Ovary (tissue), 7 donors: ENCODE measurements at regions not wholly inside any gene's neighbourhood (a gene's known extent, or its start where the extent isn't known, plus 50 kb on each side); places are given as distances from the start of the nearest gene placed in this dataset.

Experiments used
- DNase-seq, 5 donors: peaks; one replicate each; pipeline ENCODE4 v3.0.0-alpha.2; 2019 to 2020
- H3K27ac ChIP-seq, 2 donors: fragments of 200-600 bp; one replicate each; pipeline versions ENCODE4 v1.5.1 to v1.8.0; 2019 to 2022
- H3K27me3 ChIP-seq: fragments of 200-600 bp; one replicate; pipeline ENCODE4 v1.8.0; 2022
- H3K36me3 ChIP-seq: fragments of 200-600 bp; sonication (generic); one replicate; pipeline ENCODE4 v1.5.1; 2019
- H3K4me1 ChIP-seq: one replicate; pipeline ENCODE4 v1.8.1; 2013; ENCODE audit warnings: mild to moderate bottlenecking, moderate library complexity; ENCODE audit not compliant: insufficient read depth
- H3K4me3 ChIP-seq: fragments of 200-600 bp; sonication (generic); one replicate; pipeline ENCODE4 v1.5.1; 2017
- H3K9me3 ChIP-seq, 2 donors: fragments of 200-600 bp in 1 of 2; sonication (generic) in 1 of 2; one replicate each; pipeline versions ENCODE4 v1.5.1 to v1.8.1; 2013 to 2019; ENCODE audit warnings: mild to moderate bottlenecking in 1 of 2, moderate library complexity in 1 of 2
- EP300 ChIP-seq: sonication (generic); formaldehyde crosslinking; IDR thresholded peaks from one replicate; pipeline ENCODE4 v1.6.1; 2017; ENCODE audit warnings: antibody characterized with exemption
- POLR2A ChIP-seq: fragments of 450-650 bp; IDR thresholded peaks from one replicate; pipeline ENCODE4 v1.6.1; 2017; ENCODE audit warnings: antibody characterized with exemption, mild to moderate bottlenecking, moderate library complexity
- WGBS, 3 donors: extraction: QIAGEN DNeasy Blood & Tissue Kit in 1 of 3; methylation state at CpG; one replicate each; pipeline versions ENCODE4 v1.1.5 to v1.1.7; 2013 to 2017; 5-methylcytosine and 5-hydroxymethylcytosine counted together
- intact Hi-C, 4 donors: fragments of 100-400 bp; cut with DNase I; formaldehyde crosslinking; loops; one replicate each; pipeline versions ENCODE4 v1.11.0 to v1.15.1; 2022 to 2023
- TF ChIP-seq, protein P1 (sequence below), 3 donors: fragments of 450-650 bp in 2 of 3; fragments of 200-600 bp in 1 of 3; IDR thresholded peaks; one replicate each; pipeline versions ENCODE4 v1.5.1 to v1.8.0; 2016 to 2022; ENCODE audit warnings: antibody characterized with exemption in 3 of 3, mild to moderate bottlenecking in 1 of 3
- donor health status: DM: no; HTN: no; CAD: no; lungs with moderate emphysema.
- donor health status: DM: no; HTN: no; CAD: no.
- donor health status: Bipolar disorder and iron deficiency.
- donor health status: DM: no; HTN: no; CAD: no.
- donor health status: DM: yes; HTN: yes; CAD: no.

DNA sequence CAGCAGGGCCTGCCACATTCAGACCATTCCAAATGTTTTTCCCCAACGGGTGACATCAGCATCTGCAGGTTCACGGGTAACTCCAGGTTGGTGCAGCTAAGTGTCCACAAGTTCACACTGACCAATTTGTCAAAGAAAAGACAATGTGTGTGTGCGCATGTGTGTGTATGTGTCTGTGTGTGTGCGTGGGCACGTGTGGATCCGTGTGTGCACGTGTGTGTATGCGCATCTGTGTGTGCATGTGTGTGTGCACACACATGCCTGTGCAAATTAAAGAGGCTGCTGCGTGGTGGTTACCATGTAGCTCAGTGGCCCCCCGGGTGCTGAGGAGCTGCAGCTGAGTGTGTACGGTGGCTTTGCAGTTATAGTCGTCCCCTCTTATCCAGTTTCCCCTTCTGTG lies 187.4 kb downstream of the TMEM18 start:
- 86 to 92% (median 89%) methylated on average over 12 of the region's 12 CpGs for WGBS, 3 donors
- intact Hi-C loops, result no loop called here

GRCh38 chr2:489084-489483 lies 188.1 kb downstream of the TMEM18 start:
- H3K9me3 ChIP-seq, result no peaks in the 10 kb centered on the region
- no peak overlapping the region for H3K4me3 ChIP-seq
- H3K36me3 ChIP-seq, result no peaks in the 10 kb centered on the region
- no peaks in the 10 kb centered on the region for H3K27me3 ChIP-seq
- H3K4me1 ChIP-seq, result no peaks in the 10 kb centered on the region
- no peak for DNase-seq
- H3K27ac ChIP-seq, result no peak overlapping the region
- WGBS, 3 donors, result 36 to 64% (median 49%) methylated on average over 14 of the region's 14 CpGs
- intact Hi-C loops, result no loop called here
- TF ChIP-seq EP300, result no peak

More for the DNA sequence above, 187.4 kb downstream of the TMEM18 start:
- H3K27me3 ChIP-seq, result no peaks in the 10 kb centered on the region
- H3K4me1 ChIP-seq, result no peaks in the 10 kb centered on the region
- TF ChIP-seq, protein P1, sequence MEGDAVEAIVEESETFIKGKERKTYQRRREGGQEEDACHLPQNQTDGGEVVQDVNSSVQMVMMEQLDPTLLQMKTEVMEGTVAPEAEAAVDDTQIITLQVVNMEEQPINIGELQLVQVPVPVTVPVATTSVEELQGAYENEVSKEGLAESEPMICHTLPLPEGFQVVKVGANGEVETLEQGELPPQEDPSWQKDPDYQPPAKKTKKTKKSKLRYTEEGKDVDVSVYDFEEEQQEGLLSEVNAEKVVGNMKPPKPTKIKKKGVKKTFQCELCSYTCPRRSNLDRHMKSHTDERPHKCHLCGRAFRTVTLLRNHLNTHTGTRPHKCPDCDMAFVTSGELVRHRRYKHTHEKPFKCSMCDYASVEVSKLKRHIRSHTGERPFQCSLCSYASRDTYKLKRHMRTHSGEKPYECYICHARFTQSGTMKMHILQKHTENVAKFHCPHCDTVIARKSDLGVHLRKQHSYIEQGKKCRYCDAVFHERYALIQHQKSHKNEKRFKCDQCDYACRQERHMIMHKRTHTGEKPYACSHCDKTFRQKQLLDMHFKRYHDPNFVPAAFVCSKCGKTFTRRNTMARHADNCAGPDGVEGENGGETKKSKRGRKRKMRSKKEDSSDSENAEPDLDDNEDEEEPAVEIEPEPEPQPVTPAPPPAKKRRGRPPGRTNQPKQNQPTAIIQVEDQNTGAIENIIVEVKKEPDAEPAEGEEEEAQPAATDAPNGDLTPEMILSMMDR (IDR thresholded peaks at IDR 0.05), result no peak
- no peak for TF ChIP-seq POLR2A
- TF ChIP-seq EP300, result no peak
- H3K4me3 ChIP-seq, result no peak overlapping the region
- H3K36me3 ChIP-seq, result no peaks in the 10 kb centered on the region
- no peak for DNase-seq
- H3K27ac ChIP-seq, result no peak overlapping the region
- no peaks in the 10 kb centered on the region for H3K9me3 ChIP-seq

GRCh38 chr2:487186-488079 lies 189.8 kb downstream of the TMEM18 start:
- no peak overlapping the region for H3K4me3 ChIP-seq
- H3K27me3 ChIP-seq, result no peaks in the 10 kb centered on the region
- no peaks in the 10 kb centered on the region for H3K36me3 ChIP-seq
- no peak for TF ChIP-seq POLR2A
- TF ChIP-seq EP300, result no peak
- TF ChIP-seq, protein P1 (IDR thresholded peaks at IDR 0.05), result no peak
- H3K4me1 ChIP-seq, result no peaks in the 10 kb centered on the region
- H3K27ac ChIP-seq, result no peak overlapping the region
- WGBS, 3 donors, result 88 to 91% (median 90%) methylated on average over 28 to 38 of the region's 40 CpGs
- no peak for DNase-seq
- H3K9me3 ChIP-seq, result no peaks in the 10 kb centered on the region
- intact Hi-C loops, result no loop called here

DNA sequence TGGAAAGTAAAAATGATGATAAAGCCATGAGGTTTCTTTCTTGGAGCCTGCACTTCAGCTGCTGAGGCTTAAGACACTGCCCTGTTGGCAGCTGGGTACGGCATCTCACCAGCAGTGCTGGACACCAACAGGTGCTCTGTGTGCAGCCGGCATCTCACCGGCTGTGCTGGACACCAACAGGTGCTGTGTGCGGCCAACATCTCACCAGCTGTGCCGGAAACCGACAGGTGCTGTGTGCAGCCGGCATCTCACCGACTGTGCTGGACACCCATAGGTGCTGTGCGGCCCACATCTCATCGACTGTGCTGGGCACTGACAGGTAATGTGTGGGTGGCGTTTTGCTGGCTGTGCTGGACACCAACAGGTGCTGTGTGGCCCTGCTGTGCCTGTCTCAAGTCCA lies 190.8 kb downstream of the TMEM18 start:
- DNase-seq, result no peak
- intact Hi-C loops, result no loop called here

More for the DNA sequence above, 190.8 kb downstream of the TMEM18 start:
- Histone ChIP-seq H3K4me1 (no peaks in the 10 kb centered on the region), H3K4me3 (no peak overlapping the region), H3K9me3 (no peaks in the 10 kb centered on the region), H3K36me3 (no peaks in the 10 kb centered on the region), H3K27ac (no peak overlapping the region), H3K27me3 (no peaks in the 10 kb centered on the region)
- TF ChIP-seq, protein P1 (IDR thresholded peaks at IDR 0.05), result no peak
- TF ChIP-seq POLR2A (no peak), EP300 (no peak)
- WGBS, 3 donors, result 89 to 92% (median 91%) methylated on average over 10 to 11 of the region's 11 CpGs
